Superior temporal gyrus (tissue), 1 donor: ENCODE measurements at regions not wholly inside any gene's neighbourhood (a gene's known extent, or its start where the extent isn't known, plus 50 kb on each side); places are given as distances from the start of the nearest gene placed in this dataset.

ENCODE experiments used
- DNase-seq: peaks from one replicate; pipeline ENCODE4 v3.0.0-alpha.2; 2016; ENCODE audit errors: extremely low spot score

DNA sequence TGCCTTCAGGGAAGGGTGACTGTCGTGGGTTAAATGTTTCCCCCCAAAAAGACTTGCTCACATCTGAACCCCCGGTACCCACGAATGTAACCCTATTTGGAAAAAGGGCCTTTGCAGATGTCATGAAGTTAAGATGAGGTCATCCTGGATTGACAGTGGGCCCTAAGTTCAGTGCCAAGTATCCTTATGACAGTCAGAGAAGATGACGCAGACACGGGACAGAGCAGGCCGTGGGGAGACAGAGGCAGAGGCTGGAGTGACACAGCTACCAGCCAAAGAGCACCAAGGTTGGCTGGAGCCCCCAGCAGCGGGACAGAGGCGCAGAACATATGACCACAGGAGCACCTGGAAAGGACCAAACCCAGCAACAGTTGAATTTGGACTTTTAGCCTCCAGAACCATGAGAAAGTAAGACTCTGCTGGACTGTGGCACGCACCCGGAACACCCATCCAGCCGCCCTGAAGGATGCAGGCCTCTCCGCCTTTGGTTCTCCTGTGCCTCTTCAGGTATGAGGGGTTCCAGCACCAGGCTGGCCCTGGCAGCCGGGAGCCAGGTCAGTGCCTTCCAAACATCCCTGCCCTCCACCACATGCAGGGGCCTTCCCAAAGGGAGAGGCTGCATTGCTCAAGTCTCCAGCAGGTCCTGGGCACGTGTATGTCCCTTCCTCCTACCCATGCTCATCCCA, 104.0 kb downstream of the FOXL1 start:
- DNase-seq: no peak

DNA sequence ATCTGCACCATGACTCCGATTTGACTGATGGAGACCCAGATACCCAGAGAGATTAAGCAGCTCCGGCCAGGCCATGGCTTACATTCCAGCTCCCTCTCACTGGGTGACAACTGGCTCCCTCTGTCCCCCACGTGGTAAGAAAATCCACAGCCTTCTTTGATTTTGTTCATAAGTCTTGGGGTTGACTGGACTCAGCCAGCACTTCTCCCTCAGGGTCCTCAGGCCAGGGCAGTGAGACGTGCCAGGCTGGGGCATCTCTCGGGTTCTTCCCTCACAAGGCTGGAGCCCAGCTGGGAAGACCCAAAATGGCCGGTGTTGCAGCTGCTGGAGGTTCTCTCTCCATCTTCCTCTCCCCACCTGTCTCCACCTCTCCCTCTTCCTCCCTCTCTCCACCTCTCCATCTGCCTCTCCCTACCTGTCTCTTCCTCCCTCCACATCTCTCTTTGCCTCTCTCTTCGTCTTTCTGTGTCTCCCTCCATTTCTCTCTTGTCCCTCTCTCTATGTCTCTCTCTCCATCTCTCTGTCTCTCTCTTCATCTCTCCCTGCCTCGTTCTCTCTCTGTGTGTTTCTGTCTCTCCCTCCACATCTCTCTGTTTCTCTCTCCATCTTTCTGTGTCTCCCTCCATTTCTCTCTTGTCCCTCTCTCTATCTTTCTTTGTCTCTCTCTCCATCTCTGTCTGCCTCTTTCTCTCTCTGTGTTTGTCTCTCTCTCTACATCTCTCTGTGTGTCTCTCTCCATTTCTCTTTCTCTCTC, 105.3 kb downstream of the FOXL1 start:
- DNase-seq: no peak

DNA sequence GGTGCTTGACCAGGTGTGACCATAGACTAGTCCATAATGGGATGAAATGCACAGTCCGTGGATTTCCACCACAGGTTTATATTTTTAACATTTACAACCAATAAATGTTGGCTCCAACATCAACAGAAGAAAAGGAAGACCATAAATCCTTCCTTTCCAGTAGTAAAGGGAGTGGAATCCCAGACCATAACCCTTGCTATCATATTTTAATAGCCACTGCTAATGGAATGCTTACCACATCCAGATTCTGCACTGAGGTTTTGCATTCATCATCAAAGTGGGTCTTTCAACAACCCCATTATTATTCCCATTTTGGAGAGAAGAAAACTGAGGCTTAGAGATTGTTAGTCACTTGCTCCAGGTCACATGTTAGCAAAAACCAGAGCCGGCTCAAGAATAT, 106.7 kb downstream of the FOXL1 start:
- DNase-seq: no peak

DNA sequence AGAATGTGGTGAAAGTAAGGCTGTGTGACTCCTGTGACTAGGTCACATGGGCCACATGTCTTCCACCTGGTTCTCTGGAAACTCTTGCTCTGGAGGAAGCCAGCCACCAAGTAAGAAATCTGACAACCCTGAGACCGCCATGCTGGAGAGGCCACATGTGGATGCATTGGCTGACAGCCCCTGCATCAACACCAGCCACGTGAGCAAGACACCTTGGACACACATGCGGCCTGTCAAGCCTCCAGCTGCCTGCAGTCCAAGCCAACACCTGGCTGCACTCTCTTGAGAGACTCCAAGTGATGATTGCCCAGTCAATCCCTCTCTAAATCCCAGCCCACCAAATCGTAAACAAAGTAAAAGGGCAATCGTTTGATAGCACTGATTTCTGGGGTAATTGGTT, 112.6 kb downstream of the FOXL1 start:
- no peak for DNase-seq

DNA sequence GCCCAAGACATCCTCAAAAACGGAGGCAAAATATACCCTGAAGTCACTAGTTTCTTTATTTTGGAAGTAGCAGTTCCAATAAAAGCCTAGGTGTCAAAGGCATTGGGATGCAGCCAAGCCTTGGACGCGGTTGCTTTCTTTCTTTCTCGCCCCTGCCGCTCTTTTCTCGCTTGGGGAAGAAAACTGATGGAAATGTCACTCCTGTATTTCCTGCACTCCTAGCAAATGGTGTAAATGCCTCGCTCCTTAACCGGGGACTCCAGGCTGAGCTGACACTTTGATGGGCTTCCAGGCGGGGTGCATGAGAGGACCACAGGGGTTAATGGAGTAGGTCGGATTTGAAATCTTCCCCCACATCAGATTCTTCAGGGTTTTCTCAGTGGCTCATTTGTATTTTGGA, 114.1 kb downstream of the FOXL1 start:
- no peak for DNase-seq

DNA sequence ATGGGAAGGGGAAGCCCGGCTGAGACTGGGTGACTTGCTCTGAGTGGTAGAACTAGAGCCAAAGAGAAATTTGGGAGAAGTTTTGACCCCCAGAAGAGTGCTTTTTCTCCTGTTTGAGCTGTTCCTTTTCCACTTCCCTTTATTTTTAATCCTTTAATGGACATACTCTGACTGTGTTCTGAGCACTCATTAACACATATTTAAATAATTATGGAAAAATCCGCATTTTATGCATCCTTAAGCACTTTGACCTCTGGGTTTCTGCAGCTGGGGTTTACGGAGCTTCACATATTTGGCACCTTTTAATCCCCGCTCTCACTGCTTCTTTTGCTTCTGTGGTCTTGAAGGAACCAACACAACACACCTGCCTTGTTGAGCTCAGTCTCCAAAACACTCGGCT, 114.7 kb downstream of the FOXL1 start:
- DNase-seq: no peak

DNA sequence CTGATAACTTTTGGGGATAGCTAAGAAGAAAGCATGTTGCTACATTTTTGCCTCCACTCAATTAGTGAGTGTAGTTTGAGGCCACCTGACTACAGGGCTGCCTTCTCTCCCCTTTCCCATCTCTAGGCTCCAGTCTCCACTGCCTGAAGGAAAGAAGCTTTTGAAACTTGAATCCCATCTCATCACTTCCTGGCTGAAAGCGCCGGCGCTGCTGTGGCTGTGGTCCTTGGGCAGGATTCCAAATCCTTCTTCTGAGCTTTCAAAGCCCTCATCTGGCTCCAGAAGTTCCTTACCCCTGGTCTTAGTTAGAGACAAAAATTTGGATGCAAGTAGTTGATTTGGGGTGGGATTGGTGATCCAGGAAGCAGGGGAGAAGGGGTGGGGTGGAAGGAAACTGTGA, 119.4 kb downstream of the FOXL1 start:
- DNase-seq: no peak

DNA sequence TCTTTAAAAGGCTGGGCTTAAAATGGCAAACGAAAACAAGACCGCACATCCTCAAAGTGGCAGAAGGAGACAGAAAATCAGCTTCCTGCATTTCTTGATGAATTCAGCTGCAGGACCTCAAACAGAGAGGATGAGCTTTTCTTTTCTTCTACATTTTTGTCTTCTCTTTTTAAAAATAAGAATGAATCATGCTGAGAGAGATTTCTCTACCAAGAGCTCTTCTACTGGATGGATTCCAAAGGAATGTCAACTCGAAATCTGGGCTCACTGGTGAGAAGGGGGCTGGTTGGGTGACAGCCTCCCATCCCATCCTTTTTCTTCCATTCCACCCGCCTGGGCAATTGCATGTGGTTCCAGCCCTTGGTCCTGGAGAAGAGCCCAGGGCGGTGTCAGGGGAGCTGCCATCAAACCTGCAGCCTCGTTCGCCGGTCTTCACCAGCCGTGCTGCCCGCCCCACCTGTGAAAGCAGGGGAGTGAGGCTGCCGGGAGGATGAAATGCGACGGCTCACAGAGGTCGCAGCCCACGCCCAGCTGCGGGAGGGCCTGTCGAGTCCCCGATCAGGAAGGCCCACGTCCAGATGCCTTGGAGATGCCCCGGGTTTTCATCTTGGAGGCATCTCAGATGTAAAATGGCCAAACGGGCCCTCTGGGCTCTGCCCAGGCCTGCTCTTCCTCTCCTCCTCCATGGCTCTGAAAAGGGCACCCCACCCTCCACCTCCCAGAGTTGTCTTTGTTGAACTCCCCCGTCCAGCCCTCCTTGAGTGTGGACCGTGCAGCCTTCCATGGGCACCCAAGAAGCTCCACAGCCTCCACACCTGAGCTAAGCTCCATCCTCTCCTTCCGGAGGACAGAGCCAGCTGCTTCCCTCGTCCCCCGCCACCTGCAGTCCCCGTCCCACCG, 121.9 kb downstream of the FOXL1 start:
- DNase-seq: no peak

DNA sequence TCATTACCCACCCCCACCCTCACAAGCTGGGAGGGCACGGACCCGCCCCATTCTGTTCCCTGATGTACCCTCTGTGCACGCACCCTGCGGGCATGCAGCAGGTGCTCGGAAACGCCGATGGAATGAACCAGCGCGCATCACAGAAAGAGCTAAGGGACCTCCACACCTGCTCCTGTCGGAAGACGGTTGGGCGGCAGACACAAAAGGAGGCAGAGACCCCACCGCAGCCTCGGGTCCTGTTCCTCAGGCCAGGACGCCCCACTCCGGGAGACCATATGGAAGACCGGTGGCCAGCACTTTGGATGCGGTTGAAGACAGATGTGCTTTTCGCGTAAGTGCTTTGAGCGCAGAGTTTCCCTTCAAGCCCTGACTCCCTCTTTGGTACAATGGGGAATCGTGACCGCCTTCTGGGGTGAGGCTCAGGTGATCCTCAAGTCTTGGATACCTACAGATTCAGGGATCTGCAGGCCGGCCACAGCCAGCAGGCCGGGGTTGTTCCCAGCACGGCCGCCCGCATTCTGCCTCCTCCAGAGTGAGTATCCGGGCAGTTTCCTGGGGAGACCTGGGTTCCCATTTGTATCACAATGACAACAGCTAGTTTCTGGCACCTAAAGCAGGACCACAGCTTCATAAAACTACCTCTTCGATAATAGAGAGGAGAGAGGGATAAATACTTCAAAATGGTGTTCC, 123.1 kb downstream of the FOXL1 start:
- DNase-seq: no peak

DNA sequence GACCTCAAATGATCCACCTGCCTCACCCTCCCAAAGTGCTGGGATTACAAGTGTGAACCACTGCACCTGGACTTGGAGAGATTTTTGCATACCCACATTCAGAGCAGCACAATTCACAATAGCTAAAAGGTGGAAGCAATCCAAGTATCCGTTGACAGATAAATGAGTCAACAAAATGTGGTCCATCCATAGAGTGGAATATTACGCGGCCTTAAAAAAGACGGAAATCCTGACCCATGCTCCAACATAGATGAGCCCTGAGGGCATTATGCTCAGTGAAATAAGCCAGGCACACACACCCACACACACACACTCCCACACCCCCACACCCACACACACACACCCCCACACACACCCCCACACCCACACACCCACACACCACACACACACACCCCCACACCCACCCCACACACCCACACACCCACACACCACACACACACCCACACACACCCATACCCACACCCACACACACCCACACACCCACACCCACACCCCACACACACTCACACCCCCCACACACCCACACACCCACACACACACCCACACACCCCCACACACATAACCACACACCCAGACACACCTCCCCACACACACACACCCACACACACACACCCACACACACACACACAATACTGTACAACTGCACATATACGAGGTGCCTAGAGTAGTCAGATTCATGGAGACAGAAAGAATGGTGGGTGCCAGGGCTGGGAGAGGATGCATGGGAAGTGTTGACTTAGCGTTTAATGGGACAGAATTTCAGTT, 124.7 kb downstream of the FOXL1 start:
- DNase-seq: no peak

DNA sequence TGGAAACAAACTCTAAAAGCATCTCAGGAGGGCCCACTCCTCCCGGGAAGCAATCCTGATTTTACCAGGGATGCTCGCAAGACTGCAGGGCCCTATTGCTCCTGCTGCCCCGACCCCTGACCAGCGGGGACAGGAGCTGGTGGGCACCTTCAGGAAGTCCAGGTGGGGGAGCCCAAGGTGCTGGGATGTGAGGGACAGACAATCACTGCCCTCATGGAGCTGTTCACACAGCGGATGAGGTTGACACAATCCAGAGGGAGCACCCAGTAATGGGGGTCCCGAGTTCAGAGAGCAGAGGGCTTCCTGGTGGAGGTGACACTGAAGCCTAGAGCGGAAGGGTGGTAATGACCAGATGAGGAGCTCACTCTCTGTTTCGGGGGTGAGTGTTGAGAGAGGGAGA, 126.2 kb downstream of the FOXL1 start:
- DNase-seq: no peak

DNA sequence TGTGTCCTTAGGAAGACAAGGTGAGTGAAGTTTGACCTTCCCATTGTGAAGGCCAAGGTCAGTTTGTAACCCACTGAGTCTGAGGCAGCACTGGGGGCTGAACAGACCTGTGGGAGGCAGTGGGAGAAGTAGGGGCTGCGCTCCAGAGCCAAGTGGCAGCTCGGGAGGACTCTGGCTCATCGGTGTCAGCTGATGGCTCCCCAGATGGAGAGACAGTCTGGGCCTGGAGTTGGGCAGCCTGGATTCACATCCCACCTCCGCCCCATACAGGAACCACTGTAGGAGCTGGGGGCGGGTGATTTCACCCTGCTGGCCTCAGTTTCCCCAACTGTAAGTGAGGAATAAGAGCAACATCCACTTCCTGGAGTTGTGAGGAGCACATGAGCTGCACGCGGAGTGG, 128.4 kb downstream of the FOXL1 start:
- DNase-seq: no peak

DNA sequence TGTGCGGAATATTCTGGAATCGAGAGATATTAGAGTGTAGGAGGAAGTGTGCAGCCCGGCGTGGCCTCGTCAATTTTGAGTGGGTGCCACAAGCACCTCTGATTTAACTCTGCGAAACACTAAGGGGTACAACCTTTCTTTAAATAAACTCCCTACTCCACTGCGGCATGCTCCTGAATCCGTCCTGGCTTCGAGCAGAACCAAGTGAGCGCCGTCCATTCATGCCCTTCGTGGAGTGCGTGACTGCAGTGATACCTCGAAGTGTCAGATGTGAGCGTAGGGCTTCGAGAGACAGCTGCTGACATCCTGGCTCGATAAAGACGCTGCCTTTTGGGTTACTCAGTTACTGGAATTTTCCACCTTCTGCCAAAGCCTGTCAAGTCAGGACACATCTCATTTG, 128.8 kb downstream of the FOXL1 start:
- DNase-seq: no peak

DNA sequence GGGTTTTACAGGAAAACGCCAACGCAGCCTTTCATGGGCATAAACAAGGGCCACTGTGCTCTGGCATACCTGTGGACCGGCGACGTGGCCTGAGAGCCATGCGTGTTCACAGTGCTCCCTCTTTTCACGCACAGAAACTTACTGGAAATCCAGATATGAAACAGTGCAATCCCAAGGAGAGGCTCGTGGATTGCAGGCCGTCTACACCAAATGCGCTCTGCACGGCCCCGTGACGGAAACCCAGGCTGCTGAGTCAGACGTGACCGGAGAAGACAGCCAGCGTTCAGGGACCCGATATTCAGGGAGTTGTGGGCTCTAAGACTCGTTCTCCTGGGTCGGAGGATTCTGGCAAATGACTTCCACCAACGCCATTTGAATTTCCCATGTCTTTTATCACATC, 129.2 kb downstream of the FOXL1 start:
- DNase-seq: no peak

DNA sequence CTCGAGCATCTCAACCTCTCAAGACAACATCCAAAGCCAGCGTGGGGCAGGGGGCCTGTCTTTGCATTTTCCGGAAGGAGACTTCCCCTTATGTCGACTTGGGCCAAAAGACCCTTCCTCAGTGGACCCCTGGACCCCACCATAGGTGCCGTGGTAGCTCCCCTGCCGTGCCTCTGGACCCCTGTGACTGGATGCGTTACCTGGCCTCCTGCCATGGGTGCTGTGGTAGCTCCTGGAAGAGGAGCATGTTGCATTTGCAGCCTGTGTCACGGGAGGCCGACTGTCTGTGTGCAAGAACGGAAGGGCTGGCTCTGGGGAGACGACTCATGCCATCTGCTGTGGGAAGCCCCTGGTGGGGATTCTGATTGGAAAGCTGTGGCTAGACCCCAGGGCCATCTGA, 130.1 kb downstream of the FOXL1 start:
- DNase-seq: no peak

DNA sequence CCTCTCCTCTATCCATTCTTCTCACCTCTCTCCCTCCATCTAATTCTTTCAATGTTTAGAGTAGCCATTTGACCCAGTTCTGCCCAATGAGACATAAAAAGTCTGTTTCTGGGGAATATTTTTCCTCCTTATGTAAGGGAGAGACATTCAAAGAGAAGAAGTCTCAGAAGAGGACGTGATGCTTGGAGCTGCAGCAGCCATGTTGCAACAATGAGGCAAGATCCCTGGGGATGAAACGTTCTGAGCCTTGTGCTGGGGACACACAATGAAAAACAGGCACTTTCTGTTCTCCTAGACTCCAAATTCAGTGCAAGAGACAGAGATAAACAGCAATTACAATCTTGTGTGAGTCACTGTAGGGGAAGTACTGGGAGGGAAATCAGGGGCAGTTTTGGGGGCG, 130.8 kb downstream of the FOXL1 start:
- no peak for DNase-seq

DNA sequence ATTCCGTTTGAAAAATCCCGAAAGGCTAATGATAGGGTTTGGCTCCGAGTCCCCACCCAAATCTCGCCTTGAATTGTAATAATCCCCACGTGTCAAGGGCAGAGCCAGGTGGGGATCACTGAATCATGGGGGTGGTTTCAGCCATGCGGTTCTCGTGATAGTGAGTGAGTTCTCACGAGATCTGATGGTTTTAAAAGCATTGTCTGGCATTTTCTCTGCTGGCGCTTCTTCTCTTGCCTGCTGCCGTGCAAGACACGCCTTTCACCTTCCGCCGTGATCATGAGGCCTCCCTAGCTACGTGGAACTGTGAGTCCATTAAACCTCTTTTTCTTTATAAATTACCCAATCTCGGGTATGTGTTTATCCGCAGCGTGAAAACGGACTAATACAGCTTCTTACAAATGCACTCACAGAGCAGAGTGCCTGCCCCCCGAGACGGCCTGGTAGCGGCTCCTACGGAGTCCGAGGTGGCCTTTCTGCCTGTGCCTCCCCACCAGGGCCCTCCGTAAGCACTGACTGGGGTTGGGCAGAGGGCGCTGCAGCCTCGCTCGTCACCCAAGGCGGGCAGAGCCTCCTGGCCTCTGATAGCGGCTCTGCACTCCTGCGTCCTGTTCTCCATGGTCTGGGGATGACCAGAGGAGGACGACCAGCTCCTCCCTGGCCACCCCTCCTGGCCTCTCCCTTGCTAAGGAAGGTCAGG, 131.7 kb downstream of the FOXL1 start:
- no peak for DNase-seq

DNA sequence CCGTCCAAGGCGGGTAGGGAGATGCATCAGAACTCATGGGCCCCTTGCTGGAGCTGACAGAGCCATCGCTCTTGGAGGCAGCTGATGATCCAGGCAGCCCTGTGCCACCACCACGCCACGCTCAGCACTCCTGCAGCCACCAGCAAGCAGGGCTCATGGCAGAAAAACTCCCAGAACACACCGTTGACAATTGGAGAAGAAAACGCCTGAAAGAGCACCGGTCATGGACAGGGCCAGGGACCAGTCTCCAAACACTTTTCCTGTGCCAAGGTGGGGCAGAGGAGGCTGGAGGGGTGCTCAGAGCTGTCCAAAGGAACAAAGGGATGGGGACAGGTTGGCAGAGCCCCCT, 132.2 kb downstream of the FOXL1 start:
- no peak for DNase-seq

DNA sequence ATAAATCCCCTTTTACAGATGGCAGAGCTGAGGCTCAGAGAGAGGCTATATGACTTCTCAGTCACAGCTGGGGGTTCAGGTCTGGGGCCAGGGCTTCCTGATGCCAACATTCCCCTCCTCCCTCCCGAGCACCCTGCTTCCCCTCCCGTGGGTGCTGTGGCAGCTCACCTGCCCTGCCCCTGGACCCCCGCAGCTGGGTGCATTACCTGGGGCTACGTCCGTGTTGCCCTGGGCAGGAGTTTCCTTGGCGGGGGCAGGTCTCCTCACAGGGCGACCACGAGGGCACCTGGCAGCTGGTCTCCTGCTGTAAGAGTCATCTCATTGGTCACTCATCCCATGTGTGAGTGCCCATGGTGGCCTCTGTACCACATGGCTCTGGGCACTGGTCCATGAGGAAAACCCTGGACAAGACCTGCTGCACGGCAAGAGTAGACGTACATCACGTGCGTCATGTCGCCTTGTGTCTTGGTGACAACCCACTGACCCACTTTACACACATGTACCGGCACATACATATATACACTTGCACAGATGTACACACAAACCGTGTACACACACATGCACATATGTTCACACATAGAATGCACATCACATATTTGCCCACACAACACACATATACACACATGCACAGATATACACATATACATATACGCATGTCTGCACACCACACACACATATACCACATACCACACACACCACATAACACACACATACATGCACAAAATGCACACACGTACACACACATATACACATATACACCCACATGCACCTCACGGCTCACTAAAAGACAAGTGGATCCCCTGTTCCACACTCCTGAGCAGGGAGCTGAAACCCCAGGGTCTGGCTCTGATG, 134.0 kb downstream of the FOXL1 start:
- no peak for DNase-seq
